ENCODE measurements at regions not wholly inside any gene's neighbourhood (a gene's known extent, or its start where the extent isn't known, plus 50 kb on each side); places are given as distances from the start of the nearest gene placed in this dataset.
"Not testable (repeated sequence)": the region's sequence is repeated elsewhere in the genome, so short reads cannot be mapped to it uniquely, and the experiment has no call there.

- H3K36me3 Mint-ChIP-seq (ENCODE audit: low read depth), result no peaks in the 10 kb centered on the region
These were observed 1417.9 kb upstream of the GOT2 start for GRCh38 chr16:60151987-60152386.

GRCh38 chr16:60150907-60151306 is 1416.8 kb upstream of the GOT2 start:
- H3K9me3 Mint-ChIP-seq, result peaks cover 13% of the 10 kb centered on the region
- no peak for TF ChIP-seq CTCF (IDR thresholded peaks at IDR 0.05; ENCODE audit: unreplicated experiment in 3 of 3)
- no peak overlapping the region for H3K4me3 Mint-ChIP-seq
- H3K4me1 Mint-ChIP-seq, result no peaks in the 10 kb centered on the region
- no peak overlapping the region for H3K27ac Mint-ChIP-seq
- H3K36me3 Mint-ChIP-seq (ENCODE audit: low read depth), result no peaks in the 10 kb centered on the region
- H3K27me3 Mint-ChIP-seq (ENCODE audit: low read depth), result no peaks in the 10 kb centered on the region

More at GRCh38 chr16:60151987-60152386, 1417.9 kb upstream of the GOT2 start:
- H3K27ac Mint-ChIP-seq, result no peak overlapping the region
- peaks cover 13% of the 10 kb centered on the region for H3K9me3 Mint-ChIP-seq
- no peaks in the 10 kb centered on the region for H3K27me3 Mint-ChIP-seq (ENCODE audit: low read depth)
- no peaks in the 10 kb centered on the region for H3K4me1 Mint-ChIP-seq
- TF ChIP-seq CTCF (IDR thresholded peaks at IDR 0.05; ENCODE audit: unreplicated experiment in 3 of 3), result no peak
- H3K4me3 Mint-ChIP-seq, result no peak overlapping the region

GRCh38 chr16:60143348-60143705 is 1409.2 kb upstream of the GOT2 start:
- Mint-ChIP-seq H3K36me3 (ENCODE audit: low read depth) (no peaks in the 10 kb centered on the region), H3K4me1 (no peaks in the 10 kb centered on the region)

GRCh38 chr16:60142619-60143347 is 1408.7 kb upstream of the GOT2 start:
- TF ChIP-seq CTCF (IDR thresholded peaks at IDR 0.05; ENCODE audit: unreplicated experiment in 3 of 3), result no peak

More at GRCh38 chr16:60143348-60143705, 1409.2 kb upstream of the GOT2 start:
- peaks cover 3% of the 10 kb centered on the region for H3K27me3 Mint-ChIP-seq (ENCODE audit: low read depth)
- H3K4me3 Mint-ChIP-seq, result no peak overlapping the region
- no peak overlapping the region for H3K27ac Mint-ChIP-seq
- H3K9me3 Mint-ChIP-seq, result peaks cover 14% of the 10 kb centered on the region
- no peak for TF ChIP-seq CTCF (IDR thresholded peaks at IDR 0.05; ENCODE audit: unreplicated experiment in 3 of 3)

GRCh38 chr16:60137891-60138290 is 1403.8 kb upstream of the GOT2 start:
- TF ChIP-seq CTCF (IDR thresholded peaks at IDR 0.05; ENCODE audit: unreplicated experiment in 3 of 3), result no peak
- Mint-ChIP-seq H3K4me1 (no peaks in the 10 kb centered on the region), H3K9me3 (peaks cover 33% of the 10 kb centered on the region), H3K27ac (no peak overlapping the region), H3K36me3 (ENCODE audit: low read depth) (no peaks in the 10 kb centered on the region), H3K4me3 (no peak overlapping the region), H3K27me3 (ENCODE audit: low read depth) (no peaks in the 10 kb centered on the region)

More at GRCh38 chr16:60142619-60143347, 1408.7 kb upstream of the GOT2 start:
- no peak overlapping the region for H3K27ac Mint-ChIP-seq
- H3K4me1 Mint-ChIP-seq, result no peaks in the 10 kb centered on the region
- peaks cover 16% of the 10 kb centered on the region for H3K9me3 Mint-ChIP-seq
- no peaks in the 10 kb centered on the region for H3K36me3 Mint-ChIP-seq (ENCODE audit: low read depth)
- peaks cover 3% of the 10 kb centered on the region for H3K27me3 Mint-ChIP-seq (ENCODE audit: low read depth)
- H3K4me3 Mint-ChIP-seq, result no peak overlapping the region

GRCh38 chr16:60127196-60127595 is 1393.1 kb upstream of the GOT2 start:
- no peak overlapping the region for H3K27ac Mint-ChIP-seq
- H3K4me3 Mint-ChIP-seq, result no peak overlapping the region
- TF ChIP-seq CTCF (IDR thresholded peaks at IDR 0.05; ENCODE audit: unreplicated experiment in 3 of 3), result no peak
- no peaks in the 10 kb centered on the region for H3K4me1 Mint-ChIP-seq
- peaks cover 3% of the 10 kb centered on the region for H3K9me3 Mint-ChIP-seq
- H3K36me3 Mint-ChIP-seq (ENCODE audit: low read depth), result no peaks in the 10 kb centered on the region
- H3K27me3 Mint-ChIP-seq (ENCODE audit: low read depth), result no peaks in the 10 kb centered on the region

- not testable (repeated sequence) for H3K4me3 Mint-ChIP-seq; H3K27me3 Mint-ChIP-seq (ENCODE audit: low read depth); H3K27ac Mint-ChIP-seq; H3K9me3 Mint-ChIP-seq; H3K4me1 Mint-ChIP-seq; H3K36me3 Mint-ChIP-seq (ENCODE audit: low read depth)
These were observed 1392.0 kb upstream of the GOT2 start for GRCh38 chr16:60126115-60126514.

All from nephron (organoid).